ENCODE measurements at regions not wholly inside any gene's neighbourhood (a gene's known extent, or its start where the extent isn't known, plus 50 kb on each side); places are given as distances from the start of the nearest gene placed in this dataset.

- DNase-seq (ENCODE audit: low spot score) = no peak
These were observed 68.3 kb upstream of the CRHR1 start for GRCh38 chr17:45715787-45716186.

DNA sequence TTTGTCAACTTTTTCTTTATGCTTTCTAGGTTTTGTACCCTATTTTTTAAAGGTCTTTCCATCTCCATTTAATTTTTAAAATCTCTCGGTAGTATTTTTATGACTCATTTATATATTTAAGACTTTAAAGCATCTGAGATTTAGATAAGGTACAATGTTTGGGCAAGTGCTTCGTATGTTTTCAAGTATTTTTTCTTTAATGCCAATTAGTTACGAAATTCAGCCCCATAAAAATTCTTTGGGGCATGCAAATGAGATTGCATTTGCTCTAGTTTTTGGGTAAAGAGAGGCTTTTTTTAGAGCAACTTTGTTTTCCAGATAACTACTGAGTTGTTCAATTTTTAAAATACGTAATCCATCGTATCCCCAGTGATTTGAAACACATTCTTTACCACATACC lies 65.3 kb upstream of the CRHR1 start:
- no peak for DNase-seq (ENCODE audit: low spot score)

DNA sequence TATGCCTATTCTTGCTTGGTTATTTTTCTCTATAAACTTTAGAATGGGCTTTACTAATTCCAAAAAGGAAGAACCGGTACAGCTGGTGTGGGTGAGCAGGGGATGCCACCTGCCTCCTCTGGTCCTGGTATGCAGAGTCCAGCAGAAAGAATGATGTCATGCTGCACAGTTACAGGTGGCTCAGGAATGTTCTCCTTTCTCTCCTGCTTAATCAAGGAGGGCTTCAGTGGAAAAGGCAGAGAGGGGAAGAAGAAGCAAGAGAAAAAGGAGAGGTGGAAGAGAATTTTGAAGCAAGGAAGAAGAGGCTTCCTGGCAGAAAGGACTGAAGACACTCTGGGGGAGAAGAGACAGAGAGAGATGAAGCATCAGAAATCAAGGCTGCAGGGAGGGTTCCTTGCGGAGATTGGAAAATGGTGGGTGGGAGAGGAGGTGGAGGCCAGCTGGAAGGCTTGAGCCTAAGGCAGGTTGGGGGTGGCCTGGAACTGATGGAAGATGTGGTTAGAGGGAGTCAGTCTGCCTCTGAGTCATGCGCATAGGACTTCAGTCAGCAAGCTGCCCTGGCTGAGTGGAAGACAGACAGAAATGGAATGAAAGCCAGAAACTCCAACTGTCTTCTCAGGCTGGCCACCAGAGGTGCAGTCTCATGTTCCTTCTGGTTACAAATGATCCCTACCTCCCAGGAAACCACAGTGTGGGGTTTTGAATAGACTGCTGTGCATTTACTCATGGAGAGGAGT lies 64.6 kb upstream of the CRHR1 start:
- peak; percentile 70 for DNase-seq (ENCODE audit: low spot score)

DNA sequence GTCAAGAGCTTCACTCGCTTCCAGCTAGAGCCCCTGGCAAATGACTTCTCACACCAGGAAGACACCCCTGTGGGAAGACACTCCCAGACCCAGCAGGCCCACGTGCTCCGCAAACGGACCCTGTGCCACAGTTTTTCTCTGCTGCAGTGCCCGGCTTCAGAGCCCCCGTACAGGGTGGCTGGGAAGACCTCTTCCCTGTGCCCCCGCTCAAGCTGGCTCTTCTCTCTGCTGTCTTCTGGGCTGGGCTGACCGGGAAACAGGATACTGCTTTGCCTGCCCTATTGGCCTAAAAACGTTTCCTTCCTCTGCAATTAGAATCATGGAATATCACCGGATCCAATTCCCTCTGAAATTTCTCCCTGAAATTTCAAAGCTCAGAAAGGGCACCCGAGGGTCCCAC lies 63.7 kb upstream of the CRHR1 start:
- DNase-seq (ENCODE audit: low spot score) = no peak

DNA sequence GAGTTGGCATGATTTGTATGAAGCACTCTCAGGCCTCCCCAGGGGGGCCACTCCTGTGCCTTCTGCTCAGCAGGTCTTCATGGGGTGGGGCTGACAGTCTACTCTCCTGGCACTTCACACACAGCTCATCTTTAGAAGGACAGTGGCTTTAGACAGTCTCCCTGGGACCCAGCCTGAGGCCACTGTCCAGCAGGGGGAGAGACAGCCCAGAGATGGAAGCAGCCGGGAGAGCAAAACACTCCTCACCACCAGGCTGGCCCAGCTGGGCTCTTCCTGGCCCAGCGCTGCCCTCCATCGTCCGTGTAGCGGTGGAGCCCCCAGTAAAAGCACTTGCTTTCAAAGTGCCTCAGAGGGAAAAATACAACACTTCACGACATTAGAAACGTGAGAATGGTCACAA lies 62.0 kb upstream of the CRHR1 start:
- peak; percentile 86 for DNase-seq (ENCODE audit: low spot score)

DNA sequence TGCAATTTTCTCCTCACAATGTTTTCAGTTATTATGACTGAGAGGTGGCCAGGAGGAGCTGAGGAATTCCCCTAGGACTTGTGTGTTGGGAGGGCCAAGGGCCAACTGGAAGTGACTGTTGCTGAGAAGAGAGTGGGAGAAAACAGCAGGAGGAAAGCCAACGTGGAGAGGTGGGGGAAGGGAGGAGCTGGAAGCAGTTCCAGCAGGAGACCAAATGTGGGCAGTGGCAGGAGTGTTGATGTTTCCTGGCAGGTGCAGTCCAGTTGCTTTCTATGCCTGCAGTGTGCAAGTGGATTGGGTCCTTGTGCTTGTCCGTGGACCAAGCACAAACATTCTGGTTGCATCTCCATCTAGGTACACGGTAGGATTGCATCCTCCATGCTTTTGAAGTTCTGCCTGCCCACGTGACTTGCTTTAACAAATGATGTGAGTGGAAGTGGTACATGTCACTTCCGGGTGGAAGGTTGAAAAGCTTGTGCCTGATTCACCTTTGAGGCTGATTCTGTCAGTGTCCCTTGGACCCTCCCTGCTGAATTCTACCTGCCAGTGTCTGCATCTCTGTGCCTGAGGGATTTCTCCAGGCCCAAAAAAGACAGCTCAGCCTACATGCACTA lies 54.7 kb upstream of the CRHR1 start:
- no peak for DNase-seq (ENCODE audit: low spot score)

DNA sequence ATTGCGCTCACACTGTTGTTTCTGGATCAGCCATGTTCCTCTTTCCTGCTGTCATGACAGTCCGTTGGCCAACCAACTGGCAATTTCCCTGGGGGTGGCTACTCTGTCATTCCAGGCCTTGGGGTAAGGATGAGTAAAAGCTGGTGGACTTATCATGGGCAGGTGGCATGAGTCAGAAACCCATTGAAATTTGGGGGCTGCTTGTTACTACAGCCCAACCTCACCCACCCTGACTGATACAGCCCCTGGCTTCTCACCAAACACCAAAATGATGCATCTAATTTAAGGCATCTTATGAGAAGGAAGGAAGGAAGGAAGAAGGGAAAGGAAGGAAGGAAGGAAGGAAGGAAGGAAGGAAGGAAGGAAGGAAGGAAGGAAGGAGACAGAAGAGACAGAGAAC lies 53.9 kb upstream of the CRHR1 start:
- no peak for DNase-seq (ENCODE audit: low spot score)

DNA sequence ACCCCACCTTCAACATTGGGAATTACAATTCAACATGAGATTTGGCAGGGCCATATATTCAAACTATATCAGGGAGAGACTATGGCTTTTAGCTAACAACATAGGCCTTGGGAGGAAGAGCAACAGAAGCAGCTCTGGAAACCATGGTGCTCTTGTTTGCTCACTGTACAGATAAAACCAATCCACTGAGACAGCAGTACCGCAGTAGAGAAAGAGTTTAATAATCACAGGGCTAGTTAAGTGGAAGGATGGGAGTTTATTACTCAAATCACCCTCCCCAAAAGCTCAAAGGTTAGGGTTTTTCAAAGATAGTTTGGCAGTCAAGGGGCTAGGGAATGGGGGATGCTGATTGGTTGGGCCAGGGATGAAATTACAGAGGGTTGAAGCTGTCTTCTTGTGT lies 52.7 kb upstream of the CRHR1 start:
- no peak for DNase-seq (ENCODE audit: low spot score)

DNA sequence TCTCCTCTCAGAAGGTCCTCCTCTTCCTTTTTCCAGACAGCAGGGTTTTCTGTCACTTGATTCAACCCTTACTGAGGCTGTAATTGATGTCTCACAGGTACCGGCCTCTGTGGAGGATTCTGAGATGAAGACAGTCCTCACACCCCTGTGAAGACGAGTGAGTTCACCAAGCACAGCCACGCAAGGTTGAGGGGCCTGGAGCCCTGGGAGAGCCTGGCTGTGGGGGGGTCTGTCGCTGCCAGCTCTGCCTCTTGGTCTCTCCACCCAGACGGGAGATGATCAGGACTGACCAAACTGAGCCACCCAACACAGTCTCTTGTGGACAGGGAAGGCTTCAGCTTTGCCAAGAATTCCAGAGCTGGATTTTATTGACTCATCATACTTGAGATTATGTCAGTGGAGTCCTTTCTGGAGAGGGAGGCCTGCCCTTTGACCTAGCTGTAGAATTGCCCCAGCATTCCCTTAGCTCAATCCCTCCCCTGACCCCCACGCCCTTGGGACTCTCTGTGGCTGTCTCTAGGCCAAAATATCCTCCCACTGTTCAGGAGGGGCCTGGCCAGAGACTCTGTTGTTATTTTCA lies 51.1 kb upstream of the CRHR1 start:
- no peak for DNase-seq (ENCODE audit: low spot score)

DNA sequence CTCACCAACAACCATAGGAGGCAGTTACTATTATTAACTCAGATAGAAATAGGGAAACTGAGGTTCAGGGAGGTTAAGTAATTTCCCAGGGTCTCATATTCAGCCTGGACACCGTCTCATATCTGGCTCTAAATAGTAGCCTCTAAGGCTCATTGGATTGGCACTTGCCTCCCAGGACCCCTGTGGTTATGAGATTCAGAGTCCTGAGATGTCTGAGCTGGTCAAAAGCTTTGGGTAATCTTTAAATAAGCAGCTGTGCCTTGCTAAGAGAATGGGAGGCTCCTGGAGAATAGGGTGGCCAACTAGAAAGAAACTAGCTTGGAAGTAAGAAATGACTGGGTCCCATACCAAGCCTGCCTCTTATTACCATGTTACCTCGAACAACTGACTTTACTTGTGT lies 50.3 kb upstream of the CRHR1 start:
- no peak for DNase-seq (ENCODE audit: low spot score)

Measured in iPS-NIHi11 (cell line).